ENCODE measurements at regions not wholly inside any gene's neighbourhood (a gene's known extent, or its start where the extent isn't known, plus 50 kb on each side); places are given as distances from the start of the nearest gene placed in this dataset.

DNA sequence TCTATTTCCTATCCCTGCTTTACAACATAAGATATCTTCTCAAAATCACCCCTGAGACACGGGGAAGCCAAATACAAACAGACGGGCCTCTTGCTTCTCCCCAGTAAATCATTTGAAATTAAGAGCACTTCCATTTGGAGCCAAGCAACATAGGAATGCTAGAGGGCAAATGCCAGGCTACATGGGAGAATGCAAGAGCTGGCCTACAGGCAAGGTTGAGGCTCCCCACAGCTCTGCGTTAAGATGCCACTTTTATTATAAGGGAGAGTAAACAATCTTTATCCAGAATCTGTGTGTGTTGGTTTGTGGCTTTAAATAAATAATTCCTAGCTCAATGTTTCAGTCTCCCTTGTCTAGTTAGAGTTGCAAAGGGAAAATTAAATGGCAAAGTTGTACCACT lies 305.1 kb upstream of the KCNH8 start:
- TF ChIP-seq, protein P1, sequence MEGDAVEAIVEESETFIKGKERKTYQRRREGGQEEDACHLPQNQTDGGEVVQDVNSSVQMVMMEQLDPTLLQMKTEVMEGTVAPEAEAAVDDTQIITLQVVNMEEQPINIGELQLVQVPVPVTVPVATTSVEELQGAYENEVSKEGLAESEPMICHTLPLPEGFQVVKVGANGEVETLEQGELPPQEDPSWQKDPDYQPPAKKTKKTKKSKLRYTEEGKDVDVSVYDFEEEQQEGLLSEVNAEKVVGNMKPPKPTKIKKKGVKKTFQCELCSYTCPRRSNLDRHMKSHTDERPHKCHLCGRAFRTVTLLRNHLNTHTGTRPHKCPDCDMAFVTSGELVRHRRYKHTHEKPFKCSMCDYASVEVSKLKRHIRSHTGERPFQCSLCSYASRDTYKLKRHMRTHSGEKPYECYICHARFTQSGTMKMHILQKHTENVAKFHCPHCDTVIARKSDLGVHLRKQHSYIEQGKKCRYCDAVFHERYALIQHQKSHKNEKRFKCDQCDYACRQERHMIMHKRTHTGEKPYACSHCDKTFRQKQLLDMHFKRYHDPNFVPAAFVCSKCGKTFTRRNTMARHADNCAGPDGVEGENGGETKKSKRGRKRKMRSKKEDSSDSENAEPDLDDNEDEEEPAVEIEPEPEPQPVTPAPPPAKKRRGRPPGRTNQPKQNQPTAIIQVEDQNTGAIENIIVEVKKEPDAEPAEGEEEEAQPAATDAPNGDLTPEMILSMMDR (optimal IDR thresholded peaks at IDR 0.05 in 1 of 3, IDR thresholded peaks at IDR 0.05 in 1 of 3, conservative IDR thresholded peaks at IDR 0.05 in 1 of 3; ENCODE audit: extremely low read depth in 1 of 3, insufficient read depth in 2 of 3, low read length in 3 of 3) = no peak
- no peak for TF ChIP-seq EZH2 (IDR thresholded peaks at IDR 0.05; ENCODE audit: low read length)

Measured in keratinocyte (primary cell).